Activated CD8-positive, alpha-beta memory T cell treated with anti-CD3 and anti-CD28 coated beads, Interleukin-2, amount 50 U/mL, for 4 hours (primary cell): ENCODE measurements at regions not wholly inside any gene's neighbourhood (a gene's known extent, or its start where the extent isn't known, plus 50 kb on each side); places are given as distances from the start of the nearest gene placed in this dataset.
"Not testable (repeated sequence)": the region's sequence is repeated elsewhere in the genome, so short reads cannot be mapped to it uniquely, and the experiment has no call there.

Experiments used
- DNase-seq: peaks from one replicate; pipeline ENCODE4 v3.0.0-alpha.2; 2020

DNA sequence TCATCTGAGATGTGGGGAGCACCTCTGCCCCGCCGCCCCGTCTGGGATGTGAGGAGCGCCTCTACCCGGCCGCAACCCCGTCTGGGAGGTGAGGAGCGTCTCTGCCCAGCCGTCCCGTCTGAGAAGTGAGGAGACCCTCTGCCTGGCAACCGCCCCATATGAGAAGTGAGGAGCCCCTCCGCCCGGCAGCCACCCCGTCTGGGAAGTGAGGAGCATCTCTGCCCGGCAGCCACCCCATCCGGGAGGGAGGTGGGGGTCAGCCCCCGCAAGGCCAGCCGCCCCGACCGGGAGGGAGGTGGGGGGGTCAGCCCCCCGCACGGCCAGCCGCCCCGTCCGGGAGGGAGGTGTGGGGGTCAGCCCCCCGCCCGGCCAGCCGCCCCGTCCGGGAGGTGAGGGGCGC is 89.9 kb downstream of the PHLDA1 start:
- DNase-seq = not testable (repeated sequence)

DNA sequence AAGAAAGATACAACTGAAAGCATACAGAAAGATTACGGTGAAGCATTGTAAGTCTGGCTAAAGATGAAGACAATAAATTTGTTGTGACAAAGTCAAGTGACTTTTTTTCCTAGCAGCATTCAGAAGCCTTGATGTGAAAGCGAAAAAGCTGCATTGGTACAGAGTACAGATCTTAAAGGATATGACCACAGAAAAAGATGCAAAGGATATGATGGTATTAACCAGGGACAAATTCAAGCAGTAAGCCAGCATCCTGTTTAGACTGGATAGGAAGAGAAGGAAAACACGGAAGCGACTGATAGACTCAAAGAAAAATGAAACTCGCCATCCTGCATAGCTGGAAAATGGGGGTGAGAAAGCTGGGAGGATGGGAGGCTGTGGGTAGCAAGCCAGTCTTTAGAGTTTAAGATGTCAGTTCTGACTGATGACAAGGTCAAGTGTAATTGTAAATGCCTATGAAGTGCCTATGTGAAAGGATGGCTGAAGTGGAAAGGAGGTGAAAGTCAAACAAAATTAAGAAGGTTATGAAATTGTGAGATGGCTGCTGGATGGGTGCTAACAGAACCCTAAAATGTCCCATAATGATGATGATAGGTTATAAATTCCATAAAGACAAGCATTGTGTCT is 92.4 kb downstream of the PHLDA1 start:
- DNase-seq = no peak

DNA sequence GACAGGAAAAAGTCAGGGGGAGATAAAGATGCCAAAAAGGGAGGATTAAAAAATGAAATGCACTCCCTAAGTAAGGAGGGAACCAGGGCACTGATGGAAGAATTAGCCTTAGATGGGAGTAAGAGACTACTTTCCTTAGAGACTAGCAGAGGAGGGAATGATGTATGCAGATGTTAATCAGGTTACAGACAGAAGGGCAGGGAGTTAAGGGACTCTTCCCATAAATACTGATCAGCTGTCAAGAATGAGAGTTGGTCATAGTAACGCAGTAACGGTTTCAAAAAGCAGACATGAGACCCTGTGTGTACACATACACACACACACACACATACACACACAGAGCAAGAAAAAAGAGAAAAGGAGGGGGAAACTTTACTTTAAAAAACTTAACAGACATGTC is 93.4 kb downstream of the PHLDA1 start:
- DNase-seq = no peak

DNA sequence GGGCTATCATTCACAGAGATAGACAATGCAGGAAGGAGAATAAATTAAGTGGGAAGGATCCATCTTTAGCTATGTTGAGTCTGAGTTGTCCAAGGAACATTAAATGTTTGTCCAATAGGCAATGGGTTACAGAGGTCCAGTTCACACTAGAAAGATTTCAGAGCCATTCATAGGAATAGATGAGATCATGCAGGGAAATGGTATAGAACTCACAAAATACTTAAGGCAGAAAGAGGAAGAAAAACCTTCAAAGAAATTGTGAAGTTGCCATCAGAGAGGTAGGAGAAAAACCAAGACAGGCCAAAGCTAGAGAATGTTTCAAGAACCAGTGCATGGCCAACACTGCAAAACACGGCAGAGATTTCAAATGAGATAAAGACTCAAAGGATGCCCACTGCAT is 94.1 kb downstream of the PHLDA1 start:
- DNase-seq = no peak

DNA sequence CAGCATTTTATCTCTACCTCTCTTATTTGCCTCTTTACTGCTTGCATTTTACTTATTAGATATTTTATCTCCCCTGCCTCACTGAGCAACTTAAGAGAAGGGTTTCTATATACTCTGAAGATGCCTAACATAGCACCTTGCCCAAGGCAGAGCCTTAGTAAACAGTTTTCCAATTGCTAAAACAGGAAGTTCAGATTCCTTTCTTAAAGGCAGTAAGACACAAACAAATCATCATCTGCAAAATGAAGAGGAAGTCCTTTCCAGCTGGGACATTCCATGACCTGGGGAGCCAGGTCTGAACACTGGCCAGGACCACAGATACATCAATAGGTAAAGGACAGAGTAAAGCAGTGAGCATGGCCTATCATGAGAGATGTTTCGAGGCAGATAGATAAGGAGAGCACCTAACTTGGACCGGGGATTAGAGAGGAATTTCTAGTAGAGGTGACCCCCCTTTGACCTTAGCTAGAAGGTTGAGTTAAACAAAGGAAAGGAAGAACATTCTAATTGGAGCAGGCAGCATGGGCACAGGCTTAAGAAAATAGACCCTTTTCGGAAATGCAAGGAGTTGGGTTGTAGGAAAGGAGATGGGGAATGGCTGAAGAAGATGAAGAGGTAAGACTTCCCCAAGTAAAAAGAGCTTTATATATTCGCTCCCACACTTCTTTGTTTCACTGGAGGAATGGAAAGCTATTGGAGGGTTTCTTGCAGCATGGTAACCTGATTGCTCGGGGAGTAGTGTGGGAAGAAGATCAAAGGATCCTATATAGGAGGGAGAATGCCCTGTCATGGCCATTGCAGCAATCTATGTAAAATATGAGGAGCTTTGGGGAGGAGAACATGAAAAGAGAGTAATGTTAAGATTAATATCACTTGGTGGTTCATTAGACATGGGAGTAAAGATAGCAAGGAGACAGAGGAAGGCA is 94.8 kb downstream of the PHLDA1 start:
- DNase-seq = no peak

DNA sequence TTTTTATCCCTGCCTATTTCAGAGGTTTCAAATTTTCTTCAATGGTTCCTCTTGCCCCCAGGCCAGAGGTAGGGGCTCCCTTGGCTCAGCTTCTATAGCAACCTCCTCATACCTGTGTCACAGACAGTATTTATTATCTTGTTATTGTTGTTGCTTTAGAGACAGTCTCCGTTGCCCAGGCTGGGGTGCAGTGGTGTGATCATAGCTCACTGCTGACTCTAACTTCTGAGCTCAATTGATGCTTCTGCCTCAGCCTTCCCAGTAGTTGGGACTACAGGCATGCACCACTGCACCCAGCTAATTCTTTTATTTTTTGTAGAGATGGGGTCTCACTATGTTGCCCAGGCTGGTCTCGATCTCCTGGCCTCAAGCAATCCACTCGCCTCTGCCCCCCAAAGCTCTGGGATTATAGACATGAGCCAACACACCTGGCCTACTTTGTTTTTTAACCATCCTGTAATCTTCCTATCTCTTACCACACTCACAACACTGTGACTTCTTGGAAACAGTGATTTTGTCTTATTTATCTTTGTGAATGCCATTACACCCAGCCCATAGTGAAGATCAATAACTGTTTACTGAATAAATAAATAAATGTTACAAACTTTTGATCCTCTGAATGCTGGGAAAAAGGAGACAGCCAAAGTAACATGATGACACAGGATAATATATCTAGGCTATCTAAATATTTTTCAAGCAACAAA is 95.9 kb downstream of the PHLDA1 start:
- DNase-seq = no peak

DNA sequence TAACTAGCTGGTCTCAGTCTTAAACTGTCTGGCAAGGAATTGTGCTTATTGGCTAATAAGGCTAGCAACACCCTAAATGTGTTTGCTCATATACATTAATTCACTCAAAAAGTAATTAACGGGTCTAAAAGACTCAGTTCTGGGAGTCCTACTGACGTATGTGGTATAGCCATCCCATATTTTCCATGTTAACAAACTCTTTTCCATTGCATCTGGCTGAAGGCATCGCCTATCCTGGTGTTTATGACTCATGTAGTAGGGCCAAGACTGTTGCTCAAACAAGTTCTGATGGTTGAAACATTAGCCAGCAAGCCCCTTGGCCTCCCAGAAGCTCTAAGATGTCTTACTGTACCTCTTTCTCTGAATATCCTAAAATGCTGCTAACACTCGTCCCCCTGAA is 98.5 kb downstream of the PHLDA1 start:
- DNase-seq = no peak

DNA sequence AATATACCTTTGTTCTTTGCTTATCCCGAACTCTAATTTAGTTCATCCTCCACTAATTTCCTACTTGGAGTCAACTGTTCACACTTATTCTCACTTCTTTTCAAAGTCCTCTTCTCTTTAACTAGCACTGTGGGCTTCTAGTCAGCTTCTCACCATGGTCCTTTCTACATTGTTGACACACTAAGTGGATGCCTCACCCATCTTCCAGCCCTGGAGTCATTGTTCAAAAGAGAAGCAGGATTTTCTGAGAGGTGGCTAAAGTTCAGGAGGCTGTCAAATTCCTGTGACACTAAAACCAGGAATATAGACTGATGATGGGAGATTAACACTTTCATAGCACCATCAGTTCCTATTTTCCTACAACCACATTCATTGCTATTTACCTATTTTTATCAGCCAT is 99.3 kb downstream of the PHLDA1 start:
- no peak for DNase-seq

DNA sequence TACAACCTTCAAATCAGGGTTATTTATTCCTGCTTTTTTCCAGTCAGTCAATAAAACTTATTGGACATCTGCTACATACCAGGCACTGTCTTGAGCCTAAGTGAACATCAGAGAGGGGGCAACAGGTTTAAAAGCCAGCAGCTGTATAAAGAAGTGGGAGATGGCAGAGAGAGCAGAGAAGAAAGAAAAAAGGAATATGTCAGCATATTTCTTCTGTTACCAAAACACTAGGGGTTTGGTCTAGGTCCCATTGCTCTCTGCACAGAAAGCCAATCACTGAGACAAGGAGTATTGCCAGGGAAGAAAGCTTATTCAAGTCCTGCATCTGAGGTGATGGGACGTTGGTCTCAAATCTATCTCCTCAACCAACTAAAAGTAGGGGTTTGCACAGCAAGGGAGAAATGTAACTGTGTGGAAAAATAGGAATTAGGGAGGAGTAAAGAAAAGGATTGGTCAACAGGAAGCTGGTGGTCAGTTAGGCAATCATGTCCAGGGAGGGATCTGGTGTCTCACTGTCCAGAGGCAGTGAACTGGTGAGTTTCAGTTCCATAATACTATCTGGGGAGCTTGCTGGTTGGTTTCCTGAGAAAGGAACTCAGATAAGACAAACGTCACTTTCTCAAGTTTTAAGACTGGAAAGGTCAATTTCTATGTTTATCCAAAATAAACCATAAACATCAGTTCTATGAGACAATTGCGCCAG is 107.5 kb downstream of the PHLDA1 start:
- no peak for DNase-seq

DNA sequence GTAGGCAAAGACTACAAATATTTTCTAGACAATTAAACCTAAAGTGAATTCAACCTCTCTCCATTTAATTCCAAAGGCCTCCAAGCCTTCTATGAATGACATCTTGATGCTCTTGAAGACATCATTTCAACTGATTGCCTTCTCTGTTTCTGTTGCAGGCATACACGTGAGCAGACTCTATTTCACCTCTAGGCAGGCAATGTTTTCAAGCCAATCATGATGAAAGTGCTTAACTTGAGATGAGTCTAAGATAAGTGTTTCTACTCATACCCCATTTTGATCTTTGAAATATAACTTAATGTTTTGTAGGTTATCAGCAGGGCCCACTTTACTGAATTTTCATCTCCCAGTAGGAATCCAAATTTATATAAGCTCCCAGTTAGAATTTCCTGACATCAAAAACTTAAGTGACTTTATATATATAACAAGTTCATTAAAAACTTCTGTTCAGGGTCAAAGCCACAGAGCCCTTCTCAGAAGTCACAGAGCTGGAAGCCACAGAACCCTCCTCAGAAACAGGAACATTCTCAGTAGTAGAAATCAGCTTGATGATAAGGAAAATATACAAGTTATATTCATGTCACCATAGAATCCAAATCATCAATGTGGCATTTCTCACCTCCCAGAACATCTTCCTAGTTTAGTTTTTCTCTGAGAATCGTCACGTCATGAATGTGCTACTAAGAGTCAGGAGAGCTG is 108.5 kb downstream of the PHLDA1 start:
- no peak for DNase-seq

DNA sequence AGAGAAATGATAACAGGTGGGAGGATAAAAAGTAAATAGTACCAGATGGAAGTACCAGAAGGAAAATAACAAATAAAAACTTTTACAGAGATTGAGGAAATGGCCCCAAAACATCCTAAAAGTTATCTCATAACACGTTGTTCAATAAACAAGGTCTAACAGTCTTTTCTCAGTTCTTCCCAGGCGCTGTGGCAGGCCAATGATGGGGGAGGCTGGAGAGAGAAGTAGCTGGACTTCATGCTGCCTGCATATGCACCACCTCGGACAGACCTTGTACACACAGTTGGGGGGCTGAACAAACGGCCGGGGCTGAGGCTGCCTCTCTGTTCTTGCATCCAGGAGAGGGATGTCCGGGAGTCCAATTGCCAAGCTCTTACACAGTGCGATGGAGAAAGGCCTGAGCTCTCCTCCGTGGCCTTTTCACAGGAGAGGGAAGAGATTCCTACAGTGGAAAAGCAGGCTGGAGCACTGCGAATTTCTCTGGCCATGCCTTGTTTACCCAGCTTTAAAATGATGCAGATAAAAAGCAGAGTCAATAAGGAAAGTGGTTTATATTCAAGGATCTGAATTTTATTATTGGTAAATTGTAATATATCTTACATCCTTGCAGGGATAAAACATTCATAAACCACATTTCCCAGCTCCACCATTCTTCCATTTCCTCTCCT is 109.8 kb downstream of the PHLDA1 start:
- no peak for DNase-seq

DNA sequence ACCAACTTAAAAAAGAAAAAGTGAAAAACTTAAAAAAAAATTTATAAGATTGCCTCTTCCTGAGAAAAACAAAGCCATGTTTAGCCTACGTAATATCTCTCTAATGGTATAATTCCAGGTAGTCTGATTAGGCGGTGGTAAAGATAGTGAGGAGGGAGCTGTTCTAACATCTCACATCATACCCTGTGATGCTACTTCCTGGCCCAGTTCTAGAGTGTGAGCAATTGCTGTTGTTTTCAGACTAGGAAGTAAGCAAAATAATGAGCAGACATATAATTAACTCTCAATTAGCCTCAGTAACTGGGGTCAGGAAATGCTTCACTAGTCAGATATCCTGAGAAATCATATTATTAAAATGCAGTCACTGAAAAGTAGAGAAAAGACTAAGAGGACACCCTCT is 113.9 kb downstream of the PHLDA1 start:
- no peak for DNase-seq

DNA sequence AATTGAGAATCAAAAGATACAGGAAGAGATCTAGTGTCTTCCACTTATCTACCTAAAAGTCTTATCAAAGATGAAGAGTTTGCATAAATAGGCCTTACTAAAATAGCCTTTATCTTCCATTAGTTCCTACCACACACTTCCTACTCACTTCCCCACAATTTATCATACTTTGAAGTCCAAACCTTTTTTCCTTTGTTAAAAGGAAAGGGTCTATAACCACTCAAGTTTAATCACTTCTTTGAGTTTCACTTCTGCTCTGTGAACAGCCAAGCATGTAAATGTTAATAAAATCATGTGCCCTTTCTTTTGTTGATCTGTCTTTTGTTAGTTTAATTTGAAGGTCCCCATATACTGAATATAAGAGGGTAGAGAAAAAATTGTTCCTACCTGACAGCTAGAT is 114.5 kb downstream of the PHLDA1 start:
- no peak for DNase-seq

DNA sequence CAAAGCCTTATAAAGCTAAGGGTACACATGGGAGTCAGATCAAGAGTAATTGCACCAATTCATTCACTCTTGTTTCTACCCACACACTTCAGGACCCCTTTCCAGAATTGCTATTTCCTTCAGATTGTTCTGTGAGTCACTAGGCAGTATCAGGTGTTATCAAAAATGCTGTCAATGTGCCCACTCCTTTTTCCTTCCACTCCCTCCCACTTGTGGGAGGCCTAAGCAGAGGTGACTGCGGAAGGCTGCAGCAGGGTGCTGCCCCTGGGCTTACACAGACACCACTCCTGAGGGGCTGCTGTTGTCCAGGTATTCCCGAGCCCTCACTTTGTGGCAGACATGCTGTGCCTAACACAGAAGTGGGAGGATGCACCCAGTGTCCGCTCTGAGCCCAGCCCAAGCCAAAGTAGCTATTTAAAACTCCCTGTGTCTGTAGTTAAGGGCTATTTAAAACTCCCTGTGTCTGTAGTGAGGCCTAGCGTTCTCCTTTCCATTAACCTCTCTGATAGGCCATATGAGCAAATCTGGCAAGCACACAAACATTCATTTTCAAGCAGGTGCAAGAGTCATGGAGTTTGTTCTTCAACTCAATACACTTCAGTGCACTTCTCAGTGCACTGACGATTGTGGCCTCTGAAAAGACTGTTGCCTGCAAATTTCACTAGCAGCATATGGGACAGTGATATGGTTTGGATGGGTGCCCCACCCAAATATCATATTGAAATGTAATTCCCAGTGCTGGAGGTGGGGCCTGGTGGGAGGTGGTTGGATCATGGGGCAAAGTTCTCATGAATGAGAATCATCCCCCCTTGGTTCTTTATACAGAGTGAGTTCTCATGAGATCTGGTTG is 117.8 kb downstream of the PHLDA1 start:
- DNase-seq = no peak

DNA sequence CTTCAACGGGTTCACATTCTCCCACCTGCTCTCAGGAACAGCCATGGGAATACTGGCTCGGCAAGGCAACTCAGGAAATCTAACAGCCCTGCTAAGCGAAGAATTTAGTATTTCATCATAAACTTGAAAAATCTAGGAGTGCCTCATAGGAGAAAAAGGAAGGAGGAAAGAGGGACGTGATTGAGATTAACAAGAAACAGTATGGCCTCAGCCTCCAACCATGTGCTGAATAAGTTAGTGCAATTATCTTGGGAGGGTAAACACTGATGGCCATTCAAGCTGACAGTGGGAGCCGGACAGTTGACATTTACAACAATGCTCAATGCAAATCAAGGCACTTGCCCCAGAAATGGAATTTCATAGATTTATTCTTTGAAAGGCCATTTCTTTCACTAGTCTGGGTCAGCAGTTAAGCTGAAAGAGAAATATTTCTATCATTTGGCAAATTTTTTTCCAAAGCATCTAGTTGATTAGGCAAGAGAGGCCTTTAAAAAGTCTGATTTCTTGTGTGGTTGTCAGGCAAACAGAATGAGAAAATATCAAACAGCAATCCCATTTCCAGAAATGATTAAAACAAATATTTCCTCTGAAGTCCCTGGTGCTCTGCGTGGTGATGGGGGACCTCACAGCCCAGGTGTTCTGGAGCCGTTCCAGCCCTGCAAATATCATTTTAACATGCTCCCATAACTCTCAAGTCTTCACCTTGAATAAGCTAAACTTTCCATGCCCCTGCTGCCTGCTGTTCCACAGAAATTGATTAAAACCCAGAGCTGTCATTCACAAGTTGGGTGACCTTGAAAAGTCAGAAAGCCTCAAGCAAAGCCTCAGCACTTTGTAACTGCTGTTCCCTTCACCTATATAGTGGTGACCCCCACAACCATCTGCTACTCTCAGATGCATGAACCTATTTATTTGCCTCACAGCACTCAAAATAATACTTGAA is 121.6 kb downstream of the PHLDA1 start:
- no peak for DNase-seq

DNA sequence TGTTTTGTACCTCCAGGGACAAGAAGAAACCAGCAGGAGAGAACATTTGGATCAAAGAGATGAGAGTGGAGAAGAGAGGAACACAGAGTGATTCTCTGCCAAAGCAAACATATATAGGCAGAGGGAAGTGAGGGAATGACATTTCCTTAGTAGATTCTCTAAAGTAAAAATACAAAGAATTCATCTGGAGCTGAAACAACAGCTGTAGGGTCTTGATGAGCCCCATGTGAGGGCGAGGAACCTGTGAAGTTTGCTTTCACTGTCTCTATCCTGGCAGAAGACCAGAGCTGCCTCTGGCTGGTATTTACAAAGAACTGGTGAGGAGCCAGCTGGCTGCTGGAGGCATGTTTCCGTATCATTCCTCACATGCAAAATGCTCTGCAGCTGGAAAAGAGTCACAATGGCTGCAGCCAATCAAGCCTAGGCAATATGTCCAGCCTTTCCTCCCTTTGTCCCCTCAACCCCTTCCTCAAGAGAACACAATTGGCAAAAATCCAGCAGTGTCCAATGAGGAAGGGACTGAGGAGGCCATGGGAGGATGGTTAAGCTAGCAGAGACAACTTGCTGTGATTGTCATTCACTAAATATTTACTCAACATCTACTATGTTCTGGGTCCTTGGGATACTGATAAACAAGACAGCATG is 122.5 kb downstream of the PHLDA1 start:
- no peak for DNase-seq

DNA sequence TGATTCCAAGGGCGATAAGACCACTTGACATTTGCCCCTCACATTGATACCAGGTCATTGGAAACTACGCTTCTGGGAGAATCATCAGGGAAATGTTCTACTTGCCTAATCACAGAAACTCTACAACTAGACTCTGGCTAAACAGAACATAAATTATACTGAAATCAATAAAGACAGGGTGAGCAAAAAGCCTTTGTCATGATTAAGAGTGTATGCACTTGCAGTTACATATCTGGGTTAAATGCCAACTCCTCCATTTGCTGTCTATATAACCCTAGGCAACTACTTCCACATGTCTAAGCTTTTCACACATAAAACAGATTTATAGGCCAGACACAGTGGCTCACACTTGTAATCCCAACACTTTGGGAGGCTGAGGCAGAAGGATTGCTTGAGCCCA is 125.7 kb downstream of the PHLDA1 start:
- no peak for DNase-seq

DNA sequence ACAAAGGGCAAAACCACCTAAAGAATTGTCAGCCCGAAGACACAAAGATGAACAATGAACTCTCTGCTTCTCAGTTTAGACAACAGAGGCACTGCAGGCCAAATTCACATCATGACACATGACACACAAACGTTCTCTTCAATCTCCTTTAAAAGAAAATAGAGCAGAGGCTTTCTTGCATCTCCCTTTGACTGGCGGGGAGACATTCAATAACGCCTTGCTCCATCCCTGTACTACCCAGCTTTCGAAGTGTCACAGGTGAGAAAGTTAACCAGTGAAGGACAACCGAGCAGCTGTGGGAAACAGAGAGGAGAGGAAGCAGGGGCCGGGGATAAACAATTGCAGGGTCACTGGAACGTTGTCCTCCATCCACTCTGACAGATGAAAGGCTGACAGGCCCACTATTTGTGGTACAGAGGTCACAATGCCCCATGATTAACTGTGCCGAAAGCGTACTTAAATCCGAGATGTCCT is 130.8 kb downstream of the PHLDA1 start:
- no peak for DNase-seq

DNA sequence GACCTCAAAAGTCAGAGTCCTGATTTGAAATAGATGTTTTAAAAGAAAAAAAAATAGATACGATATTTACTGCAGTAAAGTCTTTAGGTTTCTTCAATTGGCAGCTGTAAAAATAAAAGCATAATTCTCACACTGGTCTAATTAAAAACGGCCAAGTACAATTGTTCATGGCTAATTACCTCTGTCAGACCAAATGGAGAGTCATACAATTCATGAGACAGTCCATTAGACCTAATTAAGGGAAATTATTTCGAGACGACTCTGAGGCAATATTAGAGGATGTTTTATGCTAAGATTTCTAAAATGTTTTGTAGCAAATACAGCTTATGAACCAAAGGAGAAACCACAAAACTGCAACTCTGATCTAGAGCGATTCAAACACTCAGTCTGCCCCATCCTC is 131.3 kb downstream of the PHLDA1 start:
- no peak for DNase-seq
